Upper lobe of right lung (tissue), 1 donor: ENCODE measurements at regions not wholly inside any gene's neighbourhood (a gene's known extent, or its start where the extent isn't known, plus 50 kb on each side); places are given as distances from the start of the nearest gene placed in this dataset.

Experiments
- ATAC-seq: fragments of 200-7000 bp; cut with Tn5 transposase; one replicate; pipeline ENCODE4 v1.9.1; 2020; ENCODE audit warnings: mild to moderate bottlenecking, moderate library complexity
- DNase-seq: peaks from one replicate; pipeline ENCODE4 v3.0.0-alpha.2; 2020
- H3K27ac ChIP-seq: fragments of 200-600 bp; one replicate; pipeline ENCODE4 v1.8.0; 2022
- H3K27me3 ChIP-seq: fragments of 200-600 bp; one replicate; pipeline ENCODE4 v1.8.0; 2022; ENCODE audit warnings: mild to moderate bottlenecking
- H3K36me3 ChIP-seq: fragments of 200-600 bp; one replicate; pipeline ENCODE4 v1.8.0; 2022
- H3K4me1 ChIP-seq: fragments of 200-600 bp; one replicate; pipeline ENCODE4 v1.8.0; 2022
- H3K4me3 ChIP-seq: fragments of 200-600 bp; one replicate; pipeline ENCODE4 v1.8.0; 2022; ENCODE audit warnings: mild to moderate bottlenecking
- H3K9me3 ChIP-seq: fragments of 200-600 bp; one replicate; pipeline ENCODE4 v1.8.0; 2022
- intact Hi-C: fragments of 100-400 bp; cut with DNase I; formaldehyde crosslinking; loops from one replicate; pipeline ENCODE4 v1.11.0; 2022
- TF ChIP-seq, protein P1 (sequence below): fragments of 200-600 bp; IDR thresholded peaks from one replicate; pipeline ENCODE4 v1.8.0; 2022; ENCODE audit warnings: antibody characterized with exemption
- donor health status: DM: no; HTN: yes; CAD: no; lungs with severe emphysema.

GRCh38 chr2:19799881-19800780 lies 101.7 kb downstream of the TTC32 start:
- H3K27ac ChIP-seq, result no peak overlapping the region

GRCh38 chr2:19797871-19798270 lies 103.9 kb downstream of the TTC32 start:
- H3K4me3 ChIP-seq, result no peak overlapping the region
- no peak for ATAC-seq
- intact Hi-C loops, result no loop called here
- H3K9me3 ChIP-seq, result no peaks in the 10 kb centered on the region
- TF ChIP-seq, protein P1, sequence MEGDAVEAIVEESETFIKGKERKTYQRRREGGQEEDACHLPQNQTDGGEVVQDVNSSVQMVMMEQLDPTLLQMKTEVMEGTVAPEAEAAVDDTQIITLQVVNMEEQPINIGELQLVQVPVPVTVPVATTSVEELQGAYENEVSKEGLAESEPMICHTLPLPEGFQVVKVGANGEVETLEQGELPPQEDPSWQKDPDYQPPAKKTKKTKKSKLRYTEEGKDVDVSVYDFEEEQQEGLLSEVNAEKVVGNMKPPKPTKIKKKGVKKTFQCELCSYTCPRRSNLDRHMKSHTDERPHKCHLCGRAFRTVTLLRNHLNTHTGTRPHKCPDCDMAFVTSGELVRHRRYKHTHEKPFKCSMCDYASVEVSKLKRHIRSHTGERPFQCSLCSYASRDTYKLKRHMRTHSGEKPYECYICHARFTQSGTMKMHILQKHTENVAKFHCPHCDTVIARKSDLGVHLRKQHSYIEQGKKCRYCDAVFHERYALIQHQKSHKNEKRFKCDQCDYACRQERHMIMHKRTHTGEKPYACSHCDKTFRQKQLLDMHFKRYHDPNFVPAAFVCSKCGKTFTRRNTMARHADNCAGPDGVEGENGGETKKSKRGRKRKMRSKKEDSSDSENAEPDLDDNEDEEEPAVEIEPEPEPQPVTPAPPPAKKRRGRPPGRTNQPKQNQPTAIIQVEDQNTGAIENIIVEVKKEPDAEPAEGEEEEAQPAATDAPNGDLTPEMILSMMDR, result no peak
- no peak overlapping the region for H3K27ac ChIP-seq
- DNase-seq, result no peak
- H3K4me1 ChIP-seq, result no peaks in the 10 kb centered on the region
- no peaks in the 10 kb centered on the region for H3K36me3 ChIP-seq
- H3K27me3 ChIP-seq, result no peaks in the 10 kb centered on the region

More at GRCh38 chr2:19799881-19800780, 101.7 kb downstream of the TTC32 start:
- ATAC-seq, result no peak
- DNase-seq, result no peak
- Histone ChIP-seq H3K9me3 (no peaks in the 10 kb centered on the region), H3K27me3 (no peaks in the 10 kb centered on the region), H3K4me3 (no peak overlapping the region), H3K4me1 (no peaks in the 10 kb centered on the region), H3K36me3 (no peaks in the 10 kb centered on the region)
- TF ChIP-seq, protein P1, result no peak
- intact Hi-C loops, result no loop called here

DNA sequence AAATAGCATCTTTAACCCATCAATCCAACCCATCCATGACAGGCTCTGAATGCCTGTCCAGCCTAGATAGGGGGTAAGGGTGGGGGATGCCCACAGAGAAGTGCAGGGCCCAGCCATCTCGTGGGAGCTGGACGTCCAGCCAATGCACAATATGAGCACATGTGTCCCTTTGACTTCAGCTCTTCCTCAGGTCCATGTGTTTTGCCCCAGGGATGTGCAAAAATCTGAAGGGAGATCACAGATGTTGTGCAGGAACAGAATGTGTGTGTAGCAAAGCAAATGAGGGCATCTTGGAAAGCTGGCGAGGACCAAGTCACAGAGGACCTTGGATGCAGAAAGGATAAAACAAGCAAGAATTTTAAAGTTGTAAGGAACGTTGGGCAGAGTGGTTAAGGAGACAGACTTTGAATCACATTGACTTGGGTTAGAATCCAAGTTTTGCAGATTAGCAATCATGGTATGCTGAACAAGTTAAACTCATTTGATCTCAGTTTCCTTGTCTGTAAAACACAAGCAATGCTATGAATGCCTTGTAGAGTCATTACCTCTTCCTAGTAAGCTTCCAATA lies 104.5 kb downstream of the TTC32 start:
- Histone ChIP-seq H3K4me1 (no peaks in the 10 kb centered on the region), H3K36me3 (no peaks in the 10 kb centered on the region), H3K9me3 (no peaks in the 10 kb centered on the region), H3K27me3 (no peaks in the 10 kb centered on the region), H3K27ac (no peak overlapping the region), H3K4me3 (no peak overlapping the region)
- TF ChIP-seq, protein P1, result no peak
- no peak for DNase-seq
- intact Hi-C loops, result no loop called here
- no peak for ATAC-seq

- intact Hi-C loops, result no loop called here
- H3K4me3 ChIP-seq, result no peak overlapping the region
- no peaks in the 10 kb centered on the region for H3K4me1 ChIP-seq
- no peaks in the 10 kb centered on the region for H3K36me3 ChIP-seq
- H3K27ac ChIP-seq, result no peak overlapping the region
- DNase-seq, result no peak
- TF ChIP-seq, protein P1, result no peak
- no peaks in the 10 kb centered on the region for H3K9me3 ChIP-seq
- H3K27me3 ChIP-seq, result no peaks in the 10 kb centered on the region
- ATAC-seq, result no peak
These were observed 105.6 kb downstream of the TTC32 start for GRCh38 chr2:19796035-19796695.

GRCh38 chr2:19793132-19793750 lies 108.5 kb downstream of the TTC32 start:
- no peak for DNase-seq
- TF ChIP-seq, protein P1, result no peak
- Histone ChIP-seq H3K9me3 (no peaks in the 10 kb centered on the region), H3K4me1 (no peaks in the 10 kb centered on the region), H3K4me3 (no peak overlapping the region), H3K27ac (no peak overlapping the region), H3K36me3 (no peaks in the 10 kb centered on the region), H3K27me3 (no peaks in the 10 kb centered on the region)
- ATAC-seq, result no peak
- intact Hi-C loops, result no loop called here
